ENCODE measurements at regions not wholly inside any gene's neighbourhood (a gene's known extent, or its start where the extent isn't known, plus 50 kb on each side); places are given as distances from the start of the nearest gene placed in this dataset.

DNA sequence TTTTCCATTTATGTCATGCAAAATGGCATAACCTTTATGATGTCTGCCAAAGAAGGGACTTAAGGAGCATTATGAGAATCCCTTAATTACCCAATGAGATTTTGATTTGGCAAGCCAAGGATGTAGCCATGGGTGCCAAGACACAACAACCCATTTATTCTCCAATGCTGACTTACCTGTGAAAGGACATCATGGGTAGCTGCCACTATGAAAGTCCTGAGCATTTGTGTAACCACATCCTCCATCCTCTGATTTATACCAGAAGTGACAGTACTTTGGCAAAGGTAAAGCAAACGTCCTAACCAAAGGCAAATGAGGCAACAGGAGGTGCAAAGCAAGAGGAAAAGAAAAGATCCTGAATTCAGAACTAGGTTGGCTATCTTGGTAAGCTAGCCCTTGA is 87.3 kb upstream of the EMCN start:
- TF ChIP-seq POLR2A (IDR thresholded peaks at IDR 0.05; ENCODE audit: low read depth) (no peak), POLR2AphosphoS5 (IDR thresholded peaks at IDR 0.05) (no peak)
- TF ChIP-seq, protein P1, sequence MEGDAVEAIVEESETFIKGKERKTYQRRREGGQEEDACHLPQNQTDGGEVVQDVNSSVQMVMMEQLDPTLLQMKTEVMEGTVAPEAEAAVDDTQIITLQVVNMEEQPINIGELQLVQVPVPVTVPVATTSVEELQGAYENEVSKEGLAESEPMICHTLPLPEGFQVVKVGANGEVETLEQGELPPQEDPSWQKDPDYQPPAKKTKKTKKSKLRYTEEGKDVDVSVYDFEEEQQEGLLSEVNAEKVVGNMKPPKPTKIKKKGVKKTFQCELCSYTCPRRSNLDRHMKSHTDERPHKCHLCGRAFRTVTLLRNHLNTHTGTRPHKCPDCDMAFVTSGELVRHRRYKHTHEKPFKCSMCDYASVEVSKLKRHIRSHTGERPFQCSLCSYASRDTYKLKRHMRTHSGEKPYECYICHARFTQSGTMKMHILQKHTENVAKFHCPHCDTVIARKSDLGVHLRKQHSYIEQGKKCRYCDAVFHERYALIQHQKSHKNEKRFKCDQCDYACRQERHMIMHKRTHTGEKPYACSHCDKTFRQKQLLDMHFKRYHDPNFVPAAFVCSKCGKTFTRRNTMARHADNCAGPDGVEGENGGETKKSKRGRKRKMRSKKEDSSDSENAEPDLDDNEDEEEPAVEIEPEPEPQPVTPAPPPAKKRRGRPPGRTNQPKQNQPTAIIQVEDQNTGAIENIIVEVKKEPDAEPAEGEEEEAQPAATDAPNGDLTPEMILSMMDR (IDR thresholded peaks at IDR 0.05), result no peak

Data from esophagus muscularis mucosa (tissue), 3 donors.